Body of pancreas (tissue), 4 donors: ENCODE measurements at regions not wholly inside any gene's neighbourhood (a gene's known extent, or its start where the extent isn't known, plus 50 kb on each side); places are given as distances from the start of the nearest gene placed in this dataset.

Experiments
- ATAC-seq: fragments of 150-250 bp; one replicate; pipeline ENCODE4 v1.9.1; 2016
- DNase-seq, 4 donors: peaks; one replicate each; pipeline ENCODE4 v3.0.0-alpha.2; 2019
- H3K27ac ChIP-seq, 4 donors: fragments of 200-600 bp; sonication (generic); 1 replicate in 3 of 4; 2 replicates in 1 of 4; pipeline versions ENCODE4 v1.5.1 to v1.6.1; 2016 to 2019; ENCODE audit warnings: mild to moderate bottlenecking in 1 of 4, mixed read lengths in 1 of 4, moderate library complexity in 1 of 4
- H3K27me3 ChIP-seq, 2 donors: fragments of 200-600 bp; sonication (generic); one replicate each; pipeline ENCODE4 v1.6.0; 2016; ENCODE audit warnings: mild to moderate bottlenecking in 1 of 2
- H3K36me3 ChIP-seq, 2 donors: fragments of 200-600 bp; sonication (generic); replicated peaks in 1 of 2; 2 replicates each; pipeline ENCODE4 v1.5.1; 2016; ENCODE audit warnings: low read depth in 2 of 2; ENCODE audit not compliant: insufficient read depth in 1 of 2
- H3K4me1 ChIP-seq: fragments of 200-600 bp; sonication (generic); one replicate; pipeline ENCODE4 v1.6.0; 2016
- H3K4me3 ChIP-seq, 2 donors: fragments of 200-600 bp; sonication (generic); 1 replicate in 1 of 2; 2 replicates in 1 of 2; pipeline ENCODE4 v1.5.1; 2016 to 2019
- H3K9me3 ChIP-seq, 3 donors: fragments of 200-600 bp; sonication (generic); 1 replicate in 2 of 3; 2 replicates in 1 of 3; pipeline ENCODE4 v1.5.1; 2016
- CTCF ChIP-seq, 7 experiments: fragments of 450-650 bp in 4 of 7; fragments of 200-600 bp in 3 of 7; sonication (generic) in 3 of 7; IDR thresholded peaks; one replicate each; pipeline ENCODE4 v1.5.1; 2016 to 2019; ENCODE audit warnings: antibody characterized with exemption in 7 of 7
- POLR2A ChIP-seq, 3 donors: fragments of 450-650 bp; IDR thresholded peaks; one replicate each; pipeline ENCODE4 v1.6.1; 2016; ENCODE audit warnings: antibody characterized with exemption in 3 of 3, mild to moderate bottlenecking in 2 of 3
- WGBS, 2 donors: methylation state at CpG; one replicate each; pipeline ENCODE4 v1.1.5; 2017; 5-methylcytosine and 5-hydroxymethylcytosine counted together
- intact Hi-C: fragments of 100-400 bp; cut with DNase I; formaldehyde crosslinking; loops from one replicate; pipeline ENCODE4 v1.15.1; 2023

GRCh38 chr11:80822308-80822707 lies 1381.5 kb upstream of the TENM4 start:
- intact Hi-C loops = no loop called here
- Histone ChIP-seq H3K9me3 (no peaks in the 10 kb centered on the region), H3K27ac (no peak overlapping the region), H3K4me1 (no peaks in the 10 kb centered on the region), H3K4me3 (no peak overlapping the region), H3K27me3 (no peaks in the 10 kb centered on the region), H3K36me3 (no peaks in the 10 kb centered on the region)
- ATAC-seq (no peak), DNase-seq (no peak)
- TF ChIP-seq POLR2A (IDR thresholded peaks at IDR 0.05) (no peak), CTCF (IDR thresholded peaks at IDR 0.05) (no peak)
- 70 to 83% methylated on average over 7 of the region's 7 CpGs for WGBS, 2 donors

- WGBS, 2 donors = 93 to 96% methylated on average over 1 of the region's 1 CpG
- no peaks in the 10 kb centered on the region for H3K9me3 ChIP-seq
- DNase-seq (no peak), ATAC-seq (no peak)
- H3K27me3 ChIP-seq = no peaks in the 10 kb centered on the region
- H3K4me3 ChIP-seq = no peak overlapping the region
- intact Hi-C loops = no loop called here
- H3K27ac ChIP-seq = no peak overlapping the region
- TF ChIP-seq CTCF (IDR thresholded peaks at IDR 0.05) (no peak), POLR2A (IDR thresholded peaks at IDR 0.05) (no peak)
- no peaks in the 10 kb centered on the region for H3K4me1 ChIP-seq
- H3K36me3 ChIP-seq = no peaks in the 10 kb centered on the region
These were observed 1378.4 kb upstream of the TENM4 start for GRCh38 chr11:80819271-80819670.

- TF ChIP-seq POLR2A (IDR thresholded peaks at IDR 0.05) = no peak
- TF ChIP-seq CTCF (IDR thresholded peaks at IDR 0.05) = no peak
- no peaks in the 10 kb centered on the region for H3K9me3 ChIP-seq
- H3K4me1 ChIP-seq = no peaks in the 10 kb centered on the region
- ATAC-seq (no peak), DNase-seq (no peak)
- H3K36me3 ChIP-seq = no peaks in the 10 kb centered on the region
- WGBS, 2 donors = 41 to 49% methylated on average over 4 of the region's 4 CpGs
- intact Hi-C loops = no loop called here
- H3K27me3 ChIP-seq = no peaks in the 10 kb centered on the region
- no peak overlapping the region for H3K27ac ChIP-seq
- no peak overlapping the region for H3K4me3 ChIP-seq
These were observed 1376.1 kb upstream of the TENM4 start for GRCh38 chr11:80816966-80817365.

GRCh38 chr11:80816454-80816847 lies 1375.6 kb upstream of the TENM4 start:
- TF ChIP-seq CTCF (IDR thresholded peaks at IDR 0.05) (no peak), POLR2A (IDR thresholded peaks at IDR 0.05) (no peak)
- Histone ChIP-seq H3K27ac (no peak overlapping the region), H3K4me1 (no peaks in the 10 kb centered on the region), H3K4me3 (no peak overlapping the region), H3K9me3 (no peaks in the 10 kb centered on the region), H3K27me3 (no peaks in the 10 kb centered on the region), H3K36me3 (no peaks in the 10 kb centered on the region)
- ATAC-seq (no peak), DNase-seq (no peak)
- intact Hi-C loops = no loop called here
- 34 to 55% methylated on average over 1 of the region's 1 CpG for WGBS, 2 donors

GRCh38 chr11:80815752-80816453 lies 1375.1 kb upstream of the TENM4 start:
- no peaks in the 10 kb centered on the region for H3K9me3 ChIP-seq
- no peak for TF ChIP-seq POLR2A (IDR thresholded peaks at IDR 0.05)
- TF ChIP-seq CTCF (IDR thresholded peaks at IDR 0.05) = no peak
- H3K27ac ChIP-seq = no peak overlapping the region
- intact Hi-C loops = no loop called here
- no peaks in the 10 kb centered on the region for H3K27me3 ChIP-seq
- 18 to 26% methylated on average over 3 of the region's 3 CpGs for WGBS, 2 donors
- no peak for DNase-seq
- no peaks in the 10 kb centered on the region for H3K36me3 ChIP-seq
- H3K4me1 ChIP-seq = no peaks in the 10 kb centered on the region
- ATAC-seq = no peak
- no peak overlapping the region for H3K4me3 ChIP-seq
